ENCODE measurements at regions not wholly inside any gene's neighbourhood (a gene's known extent, or its start where the extent isn't known, plus 50 kb on each side); places are given as distances from the start of the nearest gene placed in this dataset.

DNA sequence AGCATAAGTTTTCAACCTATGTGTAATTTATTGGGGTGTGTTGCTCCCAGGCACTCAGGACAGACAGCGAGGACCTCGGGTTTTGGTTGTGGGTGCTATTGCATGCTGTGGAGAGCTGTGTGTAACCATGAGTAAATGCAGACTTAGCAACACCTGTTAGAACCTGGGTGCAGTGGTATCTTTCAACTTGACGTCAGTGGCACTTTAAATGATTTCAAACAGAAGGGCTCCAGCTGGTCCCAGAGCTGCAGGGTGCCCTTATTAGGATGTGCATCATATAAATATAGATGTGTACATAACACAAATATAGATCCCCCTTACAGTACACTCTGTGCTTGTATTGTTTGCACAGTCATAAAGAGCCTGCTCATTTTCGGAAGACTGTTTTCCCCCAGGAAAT lies 228.3 kb upstream of the IRS2 start:
- TF ChIP-seq, protein P1, sequence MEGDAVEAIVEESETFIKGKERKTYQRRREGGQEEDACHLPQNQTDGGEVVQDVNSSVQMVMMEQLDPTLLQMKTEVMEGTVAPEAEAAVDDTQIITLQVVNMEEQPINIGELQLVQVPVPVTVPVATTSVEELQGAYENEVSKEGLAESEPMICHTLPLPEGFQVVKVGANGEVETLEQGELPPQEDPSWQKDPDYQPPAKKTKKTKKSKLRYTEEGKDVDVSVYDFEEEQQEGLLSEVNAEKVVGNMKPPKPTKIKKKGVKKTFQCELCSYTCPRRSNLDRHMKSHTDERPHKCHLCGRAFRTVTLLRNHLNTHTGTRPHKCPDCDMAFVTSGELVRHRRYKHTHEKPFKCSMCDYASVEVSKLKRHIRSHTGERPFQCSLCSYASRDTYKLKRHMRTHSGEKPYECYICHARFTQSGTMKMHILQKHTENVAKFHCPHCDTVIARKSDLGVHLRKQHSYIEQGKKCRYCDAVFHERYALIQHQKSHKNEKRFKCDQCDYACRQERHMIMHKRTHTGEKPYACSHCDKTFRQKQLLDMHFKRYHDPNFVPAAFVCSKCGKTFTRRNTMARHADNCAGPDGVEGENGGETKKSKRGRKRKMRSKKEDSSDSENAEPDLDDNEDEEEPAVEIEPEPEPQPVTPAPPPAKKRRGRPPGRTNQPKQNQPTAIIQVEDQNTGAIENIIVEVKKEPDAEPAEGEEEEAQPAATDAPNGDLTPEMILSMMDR (IDR thresholded peaks at IDR 0.05; ENCODE audit: unreplicated experiment) = no peak
- no peak overlapping the region for H3K4me3 Mint-ChIP-seq
- peaks cover 41% of the 10 kb centered on the region for H3K4me1 Mint-ChIP-seq
- H3K9me3 Mint-ChIP-seq = peaks cover 1% of the 10 kb centered on the region
- no peaks in the 10 kb centered on the region for H3K27me3 Mint-ChIP-seq (ENCODE audit: low read depth)
- H3K27ac Mint-ChIP-seq = no peak overlapping the region
- no peak for DNase-seq (ENCODE audit: low spot score in 2 of 2, unreplicated experiment in 2 of 2)
- no peaks in the 10 kb centered on the region for H3K36me3 Mint-ChIP-seq

GRCh38 chr13:110012102-110012739 lies 225.8 kb upstream of the IRS2 start:
- no peak for DNase-seq (ENCODE audit: low spot score in 2 of 2, unreplicated experiment in 2 of 2)
- H3K27me3 Mint-ChIP-seq (ENCODE audit: low read depth) = no peaks in the 10 kb centered on the region
- no peaks in the 10 kb centered on the region for H3K9me3 Mint-ChIP-seq
- TF ChIP-seq, protein P1 (IDR thresholded peaks at IDR 0.05; ENCODE audit: unreplicated experiment) = no peak
- peak overlapping the region; percentile 62 for H3K27ac Mint-ChIP-seq
- peaks cover 41% of the 10 kb centered on the region for H3K4me1 Mint-ChIP-seq
- no peaks in the 10 kb centered on the region for H3K36me3 Mint-ChIP-seq
- no peak overlapping the region for H3K4me3 Mint-ChIP-seq

GRCh38 chr13:110010404-110011138 lies 224.2 kb upstream of the IRS2 start:
- Mint-ChIP-seq H3K4me3 (no peak overlapping the region), H3K36me3 (no peaks in the 10 kb centered on the region), H3K27me3 (ENCODE audit: low read depth) (no peaks in the 10 kb centered on the region), H3K4me1 (peaks cover 37% of the 10 kb centered on the region), H3K27ac (peak overlapping the region; percentile 44), H3K9me3 (no peaks in the 10 kb centered on the region)
- TF ChIP-seq, protein P1 (IDR thresholded peaks at IDR 0.05; ENCODE audit: unreplicated experiment) = no peak
- DNase-seq (ENCODE audit: low spot score in 2 of 2, unreplicated experiment in 2 of 2) = no peak

- DNase-seq (ENCODE audit: low spot score in 2 of 2, unreplicated experiment in 2 of 2) = no peak
- no peak overlapping the region for H3K4me3 Mint-ChIP-seq
- TF ChIP-seq, protein P1 (IDR thresholded peaks at IDR 0.05; ENCODE audit: unreplicated experiment) = no peak
- no peaks in the 10 kb centered on the region for H3K27me3 Mint-ChIP-seq (ENCODE audit: low read depth)
- peak overlapping the region; percentile 27 for H3K27ac Mint-ChIP-seq
- H3K4me1 Mint-ChIP-seq = peaks cover 37% of the 10 kb centered on the region
- H3K9me3 Mint-ChIP-seq = no peaks in the 10 kb centered on the region
- no peaks in the 10 kb centered on the region for H3K36me3 Mint-ChIP-seq
These were observed 222.4 kb upstream of the IRS2 start for GRCh38 chr13:110008816-110009215.

GRCh38 chr13:110006304-110006703 lies 219.9 kb upstream of the IRS2 start:
- no peaks in the 10 kb centered on the region for H3K9me3 Mint-ChIP-seq

More at GRCh38 chr13:110006304-110006703, 219.9 kb upstream of the IRS2 start:
- no peak overlapping the region for H3K4me3 Mint-ChIP-seq
- DNase-seq (ENCODE audit: low spot score in 2 of 2, unreplicated experiment in 2 of 2) = no peak
- H3K27ac Mint-ChIP-seq = no peak overlapping the region
- H3K27me3 Mint-ChIP-seq (ENCODE audit: low read depth) = no peaks in the 10 kb centered on the region
- peaks cover 28% of the 10 kb centered on the region for H3K4me1 Mint-ChIP-seq
- TF ChIP-seq, protein P1 (IDR thresholded peaks at IDR 0.05; ENCODE audit: unreplicated experiment) = no peak
- no peaks in the 10 kb centered on the region for H3K36me3 Mint-ChIP-seq
